SK-N-SH treated with all-trans-retinoic acid at 6 μM for 48 hours (cell line): ENCODE measurements at regions not wholly inside any gene's neighbourhood (a gene's known extent, or its start where the extent isn't known, plus 50 kb on each side); places are given as distances from the start of the nearest gene placed in this dataset.

Experiments
- ATAC-seq: fragments of 200-7000 bp; cut with Tn5 transposase; 3 replicates; pipeline ENCODE4 v1.9.1; 2020; ENCODE audit warnings: mild to moderate bottlenecking, moderate library complexity
- ARNTL ChIP-seq: fragments of 450-650 bp; formaldehyde crosslinking; IDR thresholded peaks from 2 replicates; pipeline ENCODE4 v1.5.0; 2020; ENCODE audit warnings: low read depth, mild to moderate bottlenecking, moderate library complexity, borderline replicate concordance
- BACH2 ChIP-seq: fragments of 250-450 bp; sonication (Bioruptor Pico); IDR thresholded peaks from 2 replicates; pipeline ENCODE4 v1.9.0; 2021; ENCODE audit warnings: mild to moderate bottlenecking, borderline replicate concordance
- CSDC2 ChIP-seq: fragments of 250-450 bp; sonication (Bioruptor Pico); IDR thresholded peaks from 2 replicates; pipeline ENCODE4 v1.5.0; 2020; ENCODE audit warnings: mild to moderate bottlenecking, moderate library complexity
- ESRRG ChIP-seq: fragments of 250-450 bp; sonication (Bioruptor Pico); IDR thresholded peaks from 2 replicates; pipeline ENCODE4 v1.6.1; 2021; ENCODE audit warnings: mild to moderate bottlenecking
- GLIS3 ChIP-seq: fragments of 250-450 bp; sonication (Bioruptor Pico); IDR thresholded peaks from 2 replicates; pipeline ENCODE4 v1.5.0; 2020; ENCODE audit warnings: mild to moderate bottlenecking, moderate library complexity
- ISL1 ChIP-seq: fragments of 250-450 bp; sonication (Bioruptor Pico); IDR thresholded peaks from 2 replicates; pipeline ENCODE4 v2.1.2; 2022; ENCODE audit warnings: mild to moderate bottlenecking, moderate library complexity
- PPARA ChIP-seq: fragments of 250-450 bp; sonication (Bioruptor Pico); IDR thresholded peaks from 2 replicates; pipeline ENCODE4 v1.5.0; 2020; ENCODE audit warnings: mild to moderate bottlenecking, borderline replicate concordance
- RARB ChIP-seq: fragments of 250-450 bp; sonication (Bioruptor Pico); IDR thresholded peaks from 2 replicates; pipeline ENCODE4 v1.8.0; 2021; ENCODE audit warnings: mild to moderate bottlenecking, moderate library complexity
- SNAI2 ChIP-seq: fragments of 250-450 bp; sonication (Bioruptor Pico); IDR thresholded peaks from 2 replicates; pipeline ENCODE4 v1.5.0; 2020; ENCODE audit warnings: mild to moderate bottlenecking, moderate library complexity
- TOX ChIP-seq: fragments of 250-450 bp; sonication (Bioruptor Pico); IDR thresholded peaks from 2 replicates; pipeline ENCODE4 v1.8.0; 2021; ENCODE audit warnings: mild to moderate bottlenecking, moderate library complexity, borderline replicate concordance
- TSHZ2 ChIP-seq: fragments of 250-450 bp; sonication (Bioruptor Pico); IDR thresholded peaks from 2 replicates; pipeline ENCODE4 v1.5.0; 2020; ENCODE audit warnings: mild to moderate bottlenecking, moderate library complexity
- ZFP3 ChIP-seq: fragments of 250-450 bp; sonication (Bioruptor Pico); IDR thresholded peaks from 2 replicates; pipeline ENCODE4 v1.5.0; 2020; ENCODE audit warnings: mild to moderate bottlenecking, moderate library complexity
- ZFP30 ChIP-seq: fragments of 450-650 bp; formaldehyde crosslinking; IDR thresholded peaks from 2 replicates; pipeline ENCODE4 v1.5.0; 2022; ENCODE audit warnings: mild to moderate bottlenecking, moderate library complexity
- ZNF565 ChIP-seq: fragments of 450-650 bp; formaldehyde crosslinking; conservative IDR thresholded peaks from 2 replicates; pipeline ENCODE4 v1.5.0; 2020; ENCODE audit warnings: low read depth, mild to moderate bottlenecking, moderate library complexity
- ZNF70 ChIP-seq: fragments of 450-650 bp; formaldehyde crosslinking; IDR thresholded peaks from 2 replicates; pipeline ENCODE4 v1.5.0; 2020; ENCODE audit warnings: mild to moderate bottlenecking, moderate library complexity
- ZNF8 ChIP-seq: fragments of 450-650 bp; formaldehyde crosslinking; IDR thresholded peaks from 2 replicates; pipeline ENCODE4 v1.5.0; 2020; ENCODE audit warnings: mild to moderate bottlenecking, moderate library complexity
- TF ChIP-seq, protein P1 (sequence below): fragments of 250-450 bp; sonication (Bioruptor Pico); IDR thresholded peaks from 2 replicates; pipeline ENCODE4 v1.8.0; 2021; ENCODE audit warnings: low read depth, mild to moderate bottlenecking, moderate library complexity, borderline replicate concordance
- TF ChIP-seq, protein P2 (sequence below): fragments of 250-450 bp; sonication (Bioruptor Pico); IDR thresholded peaks from 2 replicates; pipeline ENCODE4 v1.5.1; 2020; ENCODE audit warnings: low read depth, mild to moderate bottlenecking, moderate library complexity
- TF ChIP-seq, protein P3 (sequence below): fragments of 250-450 bp; sonication (Bioruptor Pico); IDR thresholded peaks from 2 replicates; pipeline ENCODE4 v1.8.0; 2020; ENCODE audit warnings: mild to moderate bottlenecking, moderate library complexity, borderline replicate concordance
- TF ChIP-seq, protein P4 (sequence below): fragments of 250-450 bp; sonication (Bioruptor Pico); IDR thresholded peaks from 2 replicates; pipeline ENCODE4 v1.5.1; 2021; ENCODE audit warnings: mild to moderate bottlenecking, moderate library complexity

- TF ChIP-seq ZNF70 (CRISPR knock-in tag) (no peak), TOX (CRISPR knock-in tag) (no peak), SNAI2 (CRISPR knock-in tag) (no peak), ZFP30 (CRISPR knock-in tag) (no peak), RARB (CRISPR knock-in tag) (no peak), TSHZ2 (CRISPR knock-in tag) (no peak), ESRRG (no peak), ZFP3 (CRISPR knock-in tag) (no peak), ARNTL (CRISPR knock-in tag) (no peak), BACH2 (CRISPR knock-in tag) (no peak), PPARA (CRISPR knock-in tag) (no peak), CSDC2 (CRISPR knock-in tag) (no peak), ZNF565 (no peak), ISL1 (CRISPR knock-in tag) (no peak), ZNF8 (CRISPR knock-in tag) (no peak)
- TF ChIP-seq, protein P1, sequence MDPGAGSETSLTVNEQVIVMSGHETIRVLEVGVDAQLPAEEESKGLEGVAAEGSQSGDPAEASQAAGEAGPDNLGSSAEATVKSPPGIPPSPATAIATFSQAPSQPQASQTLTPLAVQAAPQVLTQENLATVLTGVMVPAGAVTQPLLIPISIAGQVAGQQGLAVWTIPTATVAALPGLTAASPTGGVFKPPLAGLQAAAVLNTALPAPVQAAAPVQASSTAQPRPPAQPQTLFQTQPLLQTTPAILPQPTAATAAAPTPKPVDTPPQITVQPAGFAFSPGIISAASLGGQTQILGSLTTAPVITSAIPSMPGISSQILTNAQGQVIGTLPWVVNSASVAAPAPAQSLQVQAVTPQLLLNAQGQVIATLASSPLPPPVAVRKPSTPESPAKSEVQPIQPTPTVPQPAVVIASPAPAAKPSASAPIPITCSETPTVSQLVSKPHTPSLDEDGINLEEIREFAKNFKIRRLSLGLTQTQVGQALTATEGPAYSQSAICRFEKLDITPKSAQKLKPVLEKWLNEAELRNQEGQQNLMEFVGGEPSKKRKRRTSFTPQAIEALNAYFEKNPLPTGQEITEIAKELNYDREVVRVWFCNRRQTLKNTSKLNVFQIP (CRISPR knock-in tag), result no peak
- TF ChIP-seq, protein P2, sequence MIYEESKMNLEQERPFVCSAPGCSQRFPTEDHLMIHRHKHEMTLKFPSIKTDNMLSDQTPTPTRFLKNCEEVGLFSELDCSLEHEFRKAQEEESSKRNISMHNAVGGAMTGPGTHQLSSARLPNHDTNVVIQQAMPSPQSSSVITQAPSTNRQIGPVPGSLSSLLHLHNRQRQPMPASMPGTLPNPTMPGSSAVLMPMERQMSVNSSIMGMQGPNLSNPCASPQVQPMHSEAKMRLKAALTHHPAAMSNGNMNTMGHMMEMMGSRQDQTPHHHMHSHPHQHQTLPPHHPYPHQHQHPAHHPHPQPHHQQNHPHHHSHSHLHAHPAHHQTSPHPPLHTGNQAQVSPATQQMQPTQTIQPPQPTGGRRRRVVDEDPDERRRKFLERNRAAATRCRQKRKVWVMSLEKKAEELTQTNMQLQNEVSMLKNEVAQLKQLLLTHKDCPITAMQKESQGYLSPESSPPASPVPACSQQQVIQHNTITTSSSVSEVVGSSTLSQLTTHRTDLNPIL (CRISPR knock-in tag), result no peak
- TF ChIP-seq, protein P3, sequence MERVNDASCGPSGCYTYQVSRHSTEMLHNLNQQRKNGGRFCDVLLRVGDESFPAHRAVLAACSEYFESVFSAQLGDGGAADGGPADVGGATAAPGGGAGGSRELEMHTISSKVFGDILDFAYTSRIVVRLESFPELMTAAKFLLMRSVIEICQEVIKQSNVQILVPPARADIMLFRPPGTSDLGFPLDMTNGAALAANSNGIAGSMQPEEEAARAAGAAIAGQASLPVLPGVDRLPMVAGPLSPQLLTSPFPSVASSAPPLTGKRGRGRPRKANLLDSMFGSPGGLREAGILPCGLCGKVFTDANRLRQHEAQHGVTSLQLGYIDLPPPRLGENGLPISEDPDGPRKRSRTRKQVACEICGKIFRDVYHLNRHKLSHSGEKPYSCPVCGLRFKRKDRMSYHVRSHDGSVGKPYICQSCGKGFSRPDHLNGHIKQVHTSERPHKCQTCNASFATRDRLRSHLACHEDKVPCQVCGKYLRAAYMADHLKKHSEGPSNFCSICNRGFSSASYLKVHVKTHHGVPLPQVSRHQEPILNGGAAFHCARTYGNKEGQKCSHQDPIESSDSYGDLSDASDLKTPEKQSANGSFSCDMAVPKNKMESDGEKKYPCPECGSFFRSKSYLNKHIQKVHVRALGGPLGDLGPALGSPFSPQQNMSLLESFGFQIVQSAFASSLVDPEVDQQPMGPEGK (CRISPR knock-in tag), result no peak
- TF ChIP-seq, protein P4, sequence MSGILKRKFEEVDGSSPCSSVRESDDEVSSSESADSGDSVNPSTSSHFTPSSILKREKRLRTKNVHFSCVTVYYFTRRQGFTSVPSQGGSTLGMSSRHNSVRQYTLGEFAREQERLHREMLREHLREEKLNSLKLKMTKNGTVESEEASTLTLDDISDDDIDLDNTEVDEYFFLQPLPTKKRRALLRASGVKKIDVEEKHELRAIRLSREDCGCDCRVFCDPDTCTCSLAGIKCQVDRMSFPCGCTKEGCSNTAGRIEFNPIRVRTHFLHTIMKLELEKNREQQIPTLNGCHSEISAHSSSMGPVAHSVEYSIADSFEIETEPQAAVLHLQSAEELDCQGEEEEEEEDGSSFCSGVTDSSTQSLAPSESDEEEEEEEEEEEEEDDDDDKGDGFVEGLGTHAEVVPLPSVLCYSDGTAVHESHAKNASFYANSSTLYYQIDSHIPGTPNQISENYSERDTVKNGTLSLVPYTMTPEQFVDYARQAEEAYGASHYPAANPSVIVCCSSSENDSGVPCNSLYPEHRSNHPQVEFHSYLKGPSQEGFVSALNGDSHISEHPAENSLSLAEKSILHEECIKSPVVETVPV (CRISPR knock-in tag), result no peak
- TF ChIP-seq, all 23 proteins: peak for 0
- no peak for ATAC-seq
Observed at GRCh38 chr2:4745056-4745991, 946.9 kb upstream of the SOX11 start.

DNA sequence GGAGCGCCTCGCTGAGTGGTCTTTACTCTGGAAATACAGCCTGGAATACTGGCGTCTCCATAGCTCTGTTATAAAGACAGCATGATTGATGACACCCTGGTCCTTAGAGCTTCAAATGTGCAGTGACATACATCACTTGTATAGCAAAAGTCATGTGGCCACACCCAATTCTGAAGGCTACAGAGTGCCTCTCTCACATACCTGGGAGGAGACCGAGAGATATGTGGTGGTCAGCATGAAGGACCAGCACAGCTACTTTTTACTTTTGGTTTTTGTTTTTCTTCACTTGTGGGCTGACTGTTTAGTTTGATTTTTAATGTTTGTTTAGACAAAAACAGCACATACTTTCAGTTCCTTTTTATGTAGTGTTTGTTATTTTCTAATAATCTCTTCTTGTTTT lies 938.5 kb upstream of the SOX11 start:
- TF ChIP-seq, protein P2 (CRISPR knock-in tag), result no peak
- TF ChIP-seq, protein P4 (CRISPR knock-in tag), result no peak
- TF ChIP-seq GLIS3 (CRISPR knock-in tag) (no peak), ARNTL (CRISPR knock-in tag) (no peak)
- TF ChIP-seq, protein P3 (CRISPR knock-in tag), result no peak
- ATAC-seq, result no peak
